ENCODE measurements at regions not wholly inside any gene's neighbourhood (a gene's known extent, or its start where the extent isn't known, plus 50 kb on each side); places are given as distances from the start of the nearest gene placed in this dataset.

GRCh38 chr16:86398622-86399021, 111.7 kb upstream of the FOXF1 start:
- H3K9me2 ChIP-seq (ENCODE audit: insufficient read depth) = no peaks in the 10 kb centered on the region
- H3K4me2 ChIP-seq (ENCODE audit: low read length) = no peak overlapping the region
- H4K20me1 ChIP-seq (ENCODE audit: insufficient read depth) = no peaks in the 10 kb centered on the region
- no peak overlapping the region for H3K9ac ChIP-seq (ENCODE audit: low read length)
- H2AFZ ChIP-seq (ENCODE audit: low read depth, low read length, poor library complexity, severe bottlenecking) = no peak overlapping the region
- H3K4me1 ChIP-seq (ENCODE audit: control insufficient read depth in 1 of 2, insufficient read depth in 2 of 2, low read length in 2 of 2) = peaks cover 4 to 35% of the 10 kb centered on the region in 2 experiments
- BruUV-seq (replicated peaks) = no TSS peak
- RAD21 ChIA-PET (ENCODE audit: low non-redundant PET in 1 of 2, low total read pairs in 2 of 2, uncharacterized antibody in 2 of 2, unreplicated experiment in 2 of 2) = no interaction called here
- CTCF ChIA-PET = no interaction called here
- no peaks in the 10 kb centered on the region for H3K27me3 ChIP-seq (ENCODE audit: insufficient read depth, low read length)
- no peaks in the 10 kb centered on the region for H3K9me3 ChIP-seq (ENCODE audit: control insufficient read depth in 1 of 2, insufficient read depth in 1 of 2, low read depth in 1 of 2, low read length in 2 of 2)
- no peak overlapping the region for H3K27ac ChIP-seq (ENCODE audit: low read depth, low read length)
- POLR2A ChIA-PET = no interaction called here
- no peaks in the 10 kb centered on the region for H3K79me2 ChIP-seq (ENCODE audit: insufficient read depth, low read length)
- ATAC-seq (no peak), DNase-seq (ENCODE audit: low read depth, low spot score) (no peak)
- no peaks in the 10 kb centered on the region for H3K36me3 ChIP-seq (ENCODE audit: control insufficient read depth in 1 of 2, insufficient read depth in 2 of 2, low read length in 2 of 2)
- intact Hi-C loops (cut with micrococcal nuclease) = no loop called here
- TF ChIP-seq EZH2phosphoT487 (IDR thresholded peaks at IDR 0.05; ENCODE audit: borderline replicate concordance) = no peak
- TF ChIP-seq, protein P1, sequence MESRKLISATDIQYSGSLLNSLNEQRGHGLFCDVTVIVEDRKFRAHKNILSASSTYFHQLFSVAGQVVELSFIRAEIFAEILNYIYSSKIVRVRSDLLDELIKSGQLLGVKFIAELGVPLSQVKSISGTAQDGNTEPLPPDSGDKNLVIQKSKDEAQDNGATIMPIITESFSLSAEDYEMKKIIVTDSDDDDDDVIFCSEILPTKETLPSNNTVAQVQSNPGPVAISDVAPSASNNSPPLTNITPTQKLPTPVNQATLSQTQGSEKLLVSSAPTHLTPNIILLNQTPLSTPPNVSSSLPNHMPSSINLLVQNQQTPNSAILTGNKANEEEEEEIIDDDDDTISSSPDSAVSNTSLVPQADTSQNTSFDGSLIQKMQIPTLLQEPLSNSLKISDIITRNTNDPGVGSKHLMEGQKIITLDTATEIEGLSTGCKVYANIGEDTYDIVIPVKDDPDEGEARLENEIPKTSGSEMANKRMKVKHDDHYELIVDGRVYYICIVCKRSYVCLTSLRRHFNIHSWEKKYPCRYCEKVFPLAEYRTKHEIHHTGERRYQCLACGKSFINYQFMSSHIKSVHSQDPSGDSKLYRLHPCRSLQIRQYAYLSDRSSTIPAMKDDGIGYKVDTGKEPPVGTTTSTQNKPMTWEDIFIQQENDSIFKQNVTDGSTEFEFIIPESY (IDR thresholded peaks at IDR 0.05; ENCODE audit: extremely low read depth, insufficient replicate concordance, low read length) = no peak
- TF ChIP-seq FOSL1 (IDR thresholded peaks at IDR 0.05; ENCODE audit: low read depth) = no peak
- TF ChIP-seq, protein P2, sequence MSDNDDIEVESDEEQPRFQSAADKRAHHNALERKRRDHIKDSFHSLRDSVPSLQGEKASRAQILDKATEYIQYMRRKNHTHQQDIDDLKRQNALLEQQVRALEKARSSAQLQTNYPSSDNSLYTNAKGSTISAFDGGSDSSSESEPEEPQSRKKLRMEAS (IDR thresholded peaks at IDR 0.05) = no peak
- TF ChIP-seq SP1 (IDR thresholded peaks at IDR 0.05; ENCODE audit: low read depth) = no peak
- TF ChIP-seq, protein P3, sequence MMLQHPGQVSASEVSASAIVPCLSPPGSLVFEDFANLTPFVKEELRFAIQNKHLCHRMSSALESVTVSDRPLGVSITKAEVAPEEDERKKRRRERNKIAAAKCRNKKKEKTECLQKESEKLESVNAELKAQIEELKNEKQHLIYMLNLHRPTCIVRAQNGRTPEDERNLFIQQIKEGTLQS (IDR thresholded peaks at IDR 0.05) = no peak
- TF ChIP-seq POLR2AphosphoS5 (IDR thresholded peaks at IDR 0.05; ENCODE audit: low read depth, low read length) = no peak
- TF ChIP-seq POLR2A (IDR thresholded peaks at IDR 0.05; ENCODE audit: borderline replicate concordance, extremely low read depth, insufficient read depth, insufficient read length) = no peak
- no peak for TF ChIP-seq CBX3 (IDR thresholded peaks at IDR 0.05; ENCODE audit: low read depth)
- TF ChIP-seq ZFX (IDR thresholded peaks at IDR 0.05) = no peak
- no peak for TF ChIP-seq RAD21 (IDR thresholded peaks at IDR 0.05; ENCODE audit: low read depth)
- no peak for TF ChIP-seq CTCF (IDR thresholded peaks at IDR 0.05 in 2 of 3, conservative IDR thresholded peaks at IDR 0.05 in 1 of 3; ENCODE audit: borderline replicate concordance in 1 of 3, insufficient read depth in 1 of 3, low read depth in 2 of 3, low read length in 2 of 3)
- TF ChIP-seq EZH2 (IDR thresholded peaks at IDR 0.05) = no peak
- TF ChIP-seq JUND (IDR thresholded peaks at IDR 0.05) = no peak
- TF ChIP-seq YY1 (IDR thresholded peaks at IDR 0.05; ENCODE audit: extremely low read depth, insufficient replicate concordance, low read depth, low read length) = no peak
- no peak overlapping the region for H3K4me3 ChIP-seq (replicated peaks in 1 of 2; ENCODE audit: low read depth in 1 of 2, low read length in 2 of 2)
